ENCODE measurements at regions not wholly inside any gene's neighbourhood (a gene's known extent, or its start where the extent isn't known, plus 50 kb on each side); places are given as distances from the start of the nearest gene placed in this dataset.

GRCh38 chr17:74078363-74078941, 125.0 kb upstream of the RPL38 start:
- ATAC-seq (ENCODE audit: low read depth) (no peak), DNase-seq (ENCODE audit: low spot score in 2 of 2) (no peak)
- H3K36me3 Mint-ChIP-seq, result no peaks in the 10 kb centered on the region
- H3K9me3 Mint-ChIP-seq, result no peaks in the 10 kb centered on the region
- H3K4me3 Mint-ChIP-seq, result no peak overlapping the region
- H3K4me1 Mint-ChIP-seq, result no peaks in the 10 kb centered on the region
- peaks cover 8% of the 10 kb centered on the region for H3K27me3 Mint-ChIP-seq
- H3K27ac Mint-ChIP-seq, result no peak overlapping the region

- DNase-seq (ENCODE audit: low spot score in 2 of 2) (no peak), ATAC-seq (ENCODE audit: low read depth) (no peak)
- Mint-ChIP-seq H3K27ac (no peak overlapping the region), H3K36me3 (no peaks in the 10 kb centered on the region), H3K4me3 (no peak overlapping the region), H3K4me1 (no peaks in the 10 kb centered on the region), H3K9me3 (no peaks in the 10 kb centered on the region), H3K27me3 (peaks cover 8% of the 10 kb centered on the region)
Measured at GRCh38 chr17:74079537-74080300, 123.8 kb upstream of the RPL38 start.

GRCh38 chr17:74080656-74081582, 122.6 kb upstream of the RPL38 start:
- peaks cover 2% of the 10 kb centered on the region for H3K9me3 Mint-ChIP-seq
- DNase-seq (ENCODE audit: low spot score in 2 of 2) (no peak), ATAC-seq (ENCODE audit: low read depth) (no peak)
- peaks cover 8% of the 10 kb centered on the region for H3K27me3 Mint-ChIP-seq
- no peak overlapping the region for H3K27ac Mint-ChIP-seq
- H3K4me3 Mint-ChIP-seq, result no peak overlapping the region
- no peaks in the 10 kb centered on the region for H3K36me3 Mint-ChIP-seq
- no peaks in the 10 kb centered on the region for H3K4me1 Mint-ChIP-seq

- H3K27me3 Mint-ChIP-seq, result peaks cover 9% of the 10 kb centered on the region
- peaks cover 2% of the 10 kb centered on the region for H3K9me3 Mint-ChIP-seq
- no peak overlapping the region for H3K27ac Mint-ChIP-seq
- DNase-seq (ENCODE audit: low spot score in 2 of 2), result no peak
- no peaks in the 10 kb centered on the region for H3K4me1 Mint-ChIP-seq
- H3K36me3 Mint-ChIP-seq, result no peaks in the 10 kb centered on the region
- no peak for ATAC-seq (ENCODE audit: low read depth)
- H3K4me3 Mint-ChIP-seq, result no peak overlapping the region
Measured at GRCh38 chr17:74082886-74083285, 120.6 kb upstream of the RPL38 start.

- no peaks in the 10 kb centered on the region for H3K36me3 Mint-ChIP-seq
Measured at GRCh38 chr17:74083321-74083720, 120.2 kb upstream of the RPL38 start.

GRCh38 chr17:74085434-74085833, 118.0 kb upstream of the RPL38 start:
- Mint-ChIP-seq H3K9me3 (peaks cover 2% of the 10 kb centered on the region), H3K4me1 (no peaks in the 10 kb centered on the region), H3K4me3 (no peak overlapping the region), H3K36me3 (no peaks in the 10 kb centered on the region), H3K27me3 (peaks cover 14% of the 10 kb centered on the region), H3K27ac (no peak overlapping the region)
- DNase-seq (ENCODE audit: low spot score in 2 of 2) (no peak), ATAC-seq (ENCODE audit: low read depth) (no peak)

More at GRCh38 chr17:74083321-74083720, 120.2 kb upstream of the RPL38 start:
- ATAC-seq (ENCODE audit: low read depth) (no peak), DNase-seq (ENCODE audit: low spot score in 2 of 2) (no peak)
- Mint-ChIP-seq H3K27me3 (peaks cover 13% of the 10 kb centered on the region), H3K9me3 (peaks cover 2% of the 10 kb centered on the region), H3K4me1 (no peaks in the 10 kb centered on the region), H3K27ac (no peak overlapping the region), H3K4me3 (no peak overlapping the region)

- Mint-ChIP-seq H3K4me1 (no peaks in the 10 kb centered on the region), H3K27ac (no peak overlapping the region), H3K36me3 (no peaks in the 10 kb centered on the region), H3K27me3 (peaks cover 14% of the 10 kb centered on the region), H3K9me3 (peaks cover 4% of the 10 kb centered on the region), H3K4me3 (no peak overlapping the region)
- DNase-seq (ENCODE audit: low spot score in 2 of 2) (no peak), ATAC-seq (ENCODE audit: low read depth) (no peak)
Measured at GRCh38 chr17:74087002-74087585, 116.4 kb upstream of the RPL38 start.

GRCh38 chr17:74088285-74088933, 115.1 kb upstream of the RPL38 start:
- H3K4me3 Mint-ChIP-seq, result no peak overlapping the region
- no peaks in the 10 kb centered on the region for H3K36me3 Mint-ChIP-seq
- no peak for ATAC-seq (ENCODE audit: low read depth)
- H3K27me3 Mint-ChIP-seq, result peaks cover 9% of the 10 kb centered on the region
- DNase-seq (ENCODE audit: low spot score in 2 of 2), result no peak
- no peak overlapping the region for H3K27ac Mint-ChIP-seq
- peaks cover 4% of the 10 kb centered on the region for H3K9me3 Mint-ChIP-seq
- H3K4me1 Mint-ChIP-seq, result no peaks in the 10 kb centered on the region

GRCh38 chr17:74088934-74089329, 114.5 kb upstream of the RPL38 start:
- DNase-seq (ENCODE audit: low spot score in 2 of 2) (no peak), ATAC-seq (ENCODE audit: low read depth) (no peak)
- Mint-ChIP-seq H3K4me3 (no peak overlapping the region), H3K27me3 (peaks cover 9% of the 10 kb centered on the region), H3K27ac (no peak overlapping the region), H3K9me3 (peaks cover 4% of the 10 kb centered on the region), H3K36me3 (no peaks in the 10 kb centered on the region), H3K4me1 (no peaks in the 10 kb centered on the region)

GRCh38 chr17:74089380-74089779, 114.1 kb upstream of the RPL38 start:
- ATAC-seq (ENCODE audit: low read depth), result no peak
- H3K36me3 Mint-ChIP-seq, result no peaks in the 10 kb centered on the region
- peaks cover 4% of the 10 kb centered on the region for H3K9me3 Mint-ChIP-seq
- no peaks in the 10 kb centered on the region for H3K4me1 Mint-ChIP-seq
- no peak overlapping the region for H3K27ac Mint-ChIP-seq
- no peak for DNase-seq (ENCODE audit: low spot score in 2 of 2)
- H3K4me3 Mint-ChIP-seq, result no peak overlapping the region
- peaks cover 9% of the 10 kb centered on the region for H3K27me3 Mint-ChIP-seq

- DNase-seq (ENCODE audit: low spot score in 2 of 2) (no peak), ATAC-seq (ENCODE audit: low read depth) (no peak)
- Mint-ChIP-seq H3K9me3 (peaks cover 4% of the 10 kb centered on the region), H3K27me3 (peaks cover 9% of the 10 kb centered on the region), H3K27ac (no peak overlapping the region), H3K4me3 (no peak overlapping the region), H3K4me1 (no peaks in the 10 kb centered on the region), H3K36me3 (no peaks in the 10 kb centered on the region)
Measured at GRCh38 chr17:74089869-74090464, 113.5 kb upstream of the RPL38 start.

- Mint-ChIP-seq H3K9me3 (peaks cover 2% of the 10 kb centered on the region), H3K4me3 (no peak overlapping the region), H3K4me1 (no peaks in the 10 kb centered on the region), H3K27me3 (no peaks in the 10 kb centered on the region), H3K36me3 (no peaks in the 10 kb centered on the region), H3K27ac (no peak overlapping the region)
- no peak for ATAC-seq (ENCODE audit: low read depth)
- DNase-seq (ENCODE audit: low spot score in 2 of 2), result no peak
Measured at GRCh38 chr17:74094651-74095050, 108.8 kb upstream of the RPL38 start.

GRCh38 chr17:74096456-74096855, 107.0 kb upstream of the RPL38 start:
- Mint-ChIP-seq H3K36me3 (no peaks in the 10 kb centered on the region), H3K4me3 (no peak overlapping the region), H3K27me3 (peaks cover 5% of the 10 kb centered on the region), H3K4me1 (no peaks in the 10 kb centered on the region), H3K9me3 (peaks cover 2% of the 10 kb centered on the region), H3K27ac (no peak overlapping the region)
- DNase-seq (ENCODE audit: low spot score in 2 of 2) (no peak), ATAC-seq (ENCODE audit: low read depth) (no peak)
